ENCODE measurements at regions not wholly inside any gene's neighbourhood (a gene's known extent, or its start where the extent isn't known, plus 50 kb on each side); places are given as distances from the start of the nearest gene placed in this dataset.

GRCh38 chr4:97493815-97494518 lies 649.3 kb downstream of the STPG2 start:
- Histone ChIP-seq H3K27ac (no peak overlapping the region), H3K9me3 (no peaks in the 10 kb centered on the region), H3K4me3 (no peak overlapping the region), H3K4me1 (no peaks in the 10 kb centered on the region), H3K27me3 (no peaks in the 10 kb centered on the region), H3K36me3 (no peaks in the 10 kb centered on the region)
- in situ Hi-C loops (cut with MboI; ENCODE audit: low sequenced_read_pairs in 4 of 4): no loop called here
- ATAC-seq (no peak), DNase-seq (no peak)
- TF ChIP-seq POLR2A (IDR thresholded peaks at IDR 0.05) (no peak), CTCF (IDR thresholded peaks at IDR 0.05 in 4 of 5, conservative IDR thresholded peaks at IDR 0.05 in 1 of 5) (no peak)
- intact Hi-C loops (cut with DNase I; ENCODE audit: low total_unique reads): no loop called here

GRCh38 chr4:97496298-97496873 lies 646.9 kb downstream of the STPG2 start:
- H3K36me3 ChIP-seq: no peaks in the 10 kb centered on the region
- H3K27me3 ChIP-seq: no peaks in the 10 kb centered on the region

GRCh38 chr4:97498875-97499274 lies 644.4 kb downstream of the STPG2 start:
- Histone ChIP-seq H3K4me3 (no peak overlapping the region), H3K9me3 (no peaks in the 10 kb centered on the region), H3K36me3 (no peaks in the 10 kb centered on the region), H3K27me3 (no peaks in the 10 kb centered on the region), H3K27ac (no peak overlapping the region), H3K4me1 (no peaks in the 10 kb centered on the region)
- TF ChIP-seq CTCF (IDR thresholded peaks at IDR 0.05 in 4 of 5, conservative IDR thresholded peaks at IDR 0.05 in 1 of 5): no peak
- no peak for TF ChIP-seq POLR2A (IDR thresholded peaks at IDR 0.05)
- ATAC-seq (no peak), DNase-seq (no peak)
- intact Hi-C loops (cut with DNase I; ENCODE audit: low total_unique reads) (no loop called here), in situ Hi-C loops (cut with MboI; ENCODE audit: low sequenced_read_pairs in 4 of 4) (no loop called here)

More at GRCh38 chr4:97496298-97496873, 646.9 kb downstream of the STPG2 start:
- TF ChIP-seq POLR2A (IDR thresholded peaks at IDR 0.05): no peak
- TF ChIP-seq CTCF (IDR thresholded peaks at IDR 0.05 in 4 of 5, conservative IDR thresholded peaks at IDR 0.05 in 1 of 5): no peak
- DNase-seq: no peak
- ATAC-seq: no peak
- in situ Hi-C loops (cut with MboI; ENCODE audit: low sequenced_read_pairs in 4 of 4) (no loop called here), intact Hi-C loops (cut with DNase I; ENCODE audit: low total_unique reads) (no loop called here)
- Histone ChIP-seq H3K4me3 (no peak overlapping the region), H3K4me1 (no peaks in the 10 kb centered on the region), H3K27ac (no peak overlapping the region), H3K9me3 (no peaks in the 10 kb centered on the region)

GRCh38 chr4:97500423-97500822 lies 642.9 kb downstream of the STPG2 start:
- H3K9me3 ChIP-seq: no peaks in the 10 kb centered on the region
- no peaks in the 10 kb centered on the region for H3K36me3 ChIP-seq
- TF ChIP-seq POLR2A (IDR thresholded peaks at IDR 0.05): no peak
- no peak for TF ChIP-seq CTCF (IDR thresholded peaks at IDR 0.05 in 4 of 5, conservative IDR thresholded peaks at IDR 0.05 in 1 of 5)
- ATAC-seq (no peak), DNase-seq (no peak)
- in situ Hi-C loops (cut with MboI; ENCODE audit: low sequenced_read_pairs in 4 of 4) (no loop called here), intact Hi-C loops (cut with DNase I; ENCODE audit: low total_unique reads) (no loop called here)
- H3K4me3 ChIP-seq: no peak overlapping the region
- no peaks in the 10 kb centered on the region for H3K4me1 ChIP-seq
- no peak overlapping the region for H3K27ac ChIP-seq
- no peaks in the 10 kb centered on the region for H3K27me3 ChIP-seq
